HG03565 (cell line): ENCODE measurements at regions not wholly inside any gene's neighbourhood (a gene's known extent, or its start where the extent isn't known, plus 50 kb on each side); places are given as distances from the start of the nearest gene placed in this dataset.

Experiments used
- ATAC-seq: cut with Tn5 transposase; IDR thresholded peaks from one replicate; pipeline ENCODE4 v1.9.1; 2021; ENCODE audit warnings: mild to moderate bottlenecking, moderate library complexity; ENCODE audit not compliant: unreplicated experiment

DNA sequence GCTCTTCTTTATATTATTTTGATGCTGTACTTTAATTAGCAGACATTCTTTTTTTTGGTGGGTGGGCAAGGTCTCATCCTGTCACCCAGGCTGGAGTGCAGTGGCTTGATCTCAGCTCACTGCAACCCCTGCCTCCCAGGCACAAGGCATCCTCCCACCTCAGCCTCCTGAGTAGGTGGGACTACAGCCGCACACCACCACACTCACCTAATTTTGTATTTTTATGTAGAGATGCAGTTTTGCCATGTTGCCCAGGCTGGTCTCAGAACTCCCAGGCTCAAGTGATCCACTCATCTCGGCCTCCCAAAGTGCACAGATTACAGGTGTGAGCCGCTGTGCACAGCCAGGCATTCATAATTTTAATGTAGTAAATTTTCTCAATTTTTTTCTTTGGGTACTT, 608.1 kb downstream of the ZNF385D start:
- ATAC-seq, result no peak

DNA sequence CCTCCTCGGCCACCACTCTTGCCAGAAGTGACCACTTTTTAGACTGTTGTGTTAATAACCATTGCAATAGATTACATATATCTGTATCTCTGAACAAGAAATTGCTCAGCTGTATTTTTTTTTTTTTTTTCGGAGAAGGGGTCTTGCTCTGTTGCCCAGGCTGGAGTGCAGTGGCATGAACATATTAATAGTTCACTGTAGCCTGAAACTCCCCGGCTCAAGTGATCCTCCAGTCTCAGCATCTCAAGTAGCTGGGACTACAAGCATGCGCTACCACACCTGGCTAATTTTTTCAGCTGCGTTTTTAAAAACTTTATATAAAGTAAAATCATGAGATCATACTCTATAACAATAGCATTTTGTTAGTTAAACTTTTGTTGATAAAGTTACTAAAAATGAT, 609.0 kb downstream of the ZNF385D start:
- ATAC-seq, result no peak

DNA sequence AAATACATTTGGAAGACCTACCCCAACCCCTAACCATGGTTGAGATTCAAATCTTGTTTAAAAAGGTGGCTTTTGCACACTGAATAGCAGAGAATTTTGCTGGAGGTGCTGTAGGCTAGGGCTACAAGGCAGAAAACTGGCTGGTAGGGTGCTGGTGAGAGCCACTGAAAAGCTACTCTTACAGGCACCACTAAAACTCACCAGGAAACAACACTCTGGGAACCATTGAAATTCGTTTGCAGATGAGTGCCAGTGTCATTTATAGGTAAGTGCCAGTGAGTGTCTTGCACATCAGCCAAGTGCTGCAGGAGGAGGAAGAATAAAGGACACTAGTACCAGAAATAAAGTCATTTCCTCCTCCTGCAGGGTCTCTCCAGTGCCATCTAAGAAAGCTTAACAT, 610.2 kb downstream of the ZNF385D start:
- no peak for ATAC-seq

DNA sequence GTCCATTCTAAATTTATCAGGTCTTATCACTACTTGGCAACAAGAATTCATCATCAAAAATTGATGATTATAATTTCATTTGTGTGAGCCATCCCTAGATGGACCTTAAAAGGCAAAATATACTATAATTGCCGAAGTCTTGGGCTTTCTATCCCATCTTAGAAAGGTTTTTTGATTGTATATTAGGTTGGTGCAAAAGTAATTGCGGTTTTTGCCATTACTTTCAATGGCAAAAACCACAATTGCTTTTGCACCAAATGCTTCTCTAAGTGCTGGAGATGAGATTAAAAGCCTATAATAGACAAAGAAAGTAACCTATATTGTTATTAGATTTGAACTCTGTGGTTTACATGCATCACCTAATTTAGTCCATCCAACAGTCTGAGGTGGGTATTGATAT, 612.9 kb downstream of the ZNF385D start:
- no peak for ATAC-seq

DNA sequence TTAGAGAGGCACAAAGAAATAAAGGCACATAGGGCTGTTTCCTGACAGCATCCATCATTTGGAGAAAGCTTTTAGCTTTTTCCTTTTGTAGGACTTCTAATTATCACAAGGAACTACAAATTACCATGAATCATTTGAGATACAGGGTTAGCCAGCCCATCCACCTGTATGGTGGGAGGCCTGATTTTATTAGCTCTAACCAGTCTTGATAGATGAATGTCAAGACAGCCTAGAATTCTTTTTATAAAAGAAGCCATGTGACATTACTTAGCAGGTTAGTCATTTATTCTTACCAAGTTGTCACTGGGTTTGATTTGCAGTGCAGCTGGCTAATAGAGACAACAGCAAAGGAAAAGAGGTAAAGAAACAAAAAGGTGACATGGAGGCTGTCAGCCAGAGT, 618.1 kb downstream of the ZNF385D start:
- no peak for ATAC-seq

DNA sequence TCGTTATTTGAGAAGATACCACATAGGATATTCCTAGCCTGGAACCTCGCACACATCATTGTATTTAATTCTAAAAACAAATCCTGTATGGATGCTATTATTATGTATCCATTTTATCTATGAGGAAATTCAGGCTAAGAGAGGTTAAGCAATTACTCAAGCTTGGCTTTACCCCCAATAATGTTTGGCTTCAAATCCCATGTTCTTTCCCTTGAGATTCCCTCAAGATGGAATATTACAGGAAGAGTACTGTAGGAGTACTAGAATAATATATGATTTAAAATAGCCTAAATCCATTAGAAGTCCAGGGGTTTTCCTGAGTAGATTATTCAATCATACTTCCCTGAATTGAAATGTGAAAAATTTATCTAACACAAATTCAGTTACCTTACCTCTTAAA, 630.2 kb downstream of the ZNF385D start:
- ATAC-seq, result no peak

DNA sequence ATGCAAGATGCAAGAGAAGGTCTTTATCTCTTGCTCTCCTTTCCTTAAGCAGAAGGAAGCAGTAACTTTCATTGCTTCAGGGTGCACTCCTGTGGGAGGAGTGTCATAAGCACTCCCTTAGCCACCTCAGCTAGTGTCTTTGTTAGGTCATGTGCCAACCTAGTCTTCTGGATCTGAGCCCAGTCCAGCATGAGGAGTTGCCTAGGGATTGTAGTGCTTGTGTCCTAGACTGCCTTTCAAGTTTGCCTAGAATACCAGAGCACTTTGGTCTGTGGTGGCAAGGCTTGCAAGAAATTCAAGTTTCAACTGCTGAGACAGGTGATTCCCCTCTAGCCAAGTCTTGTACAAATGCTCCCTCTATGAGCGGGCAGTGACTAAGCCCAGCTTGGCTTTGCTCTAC, 633.6 kb downstream of the ZNF385D start:
- no peak for ATAC-seq

DNA sequence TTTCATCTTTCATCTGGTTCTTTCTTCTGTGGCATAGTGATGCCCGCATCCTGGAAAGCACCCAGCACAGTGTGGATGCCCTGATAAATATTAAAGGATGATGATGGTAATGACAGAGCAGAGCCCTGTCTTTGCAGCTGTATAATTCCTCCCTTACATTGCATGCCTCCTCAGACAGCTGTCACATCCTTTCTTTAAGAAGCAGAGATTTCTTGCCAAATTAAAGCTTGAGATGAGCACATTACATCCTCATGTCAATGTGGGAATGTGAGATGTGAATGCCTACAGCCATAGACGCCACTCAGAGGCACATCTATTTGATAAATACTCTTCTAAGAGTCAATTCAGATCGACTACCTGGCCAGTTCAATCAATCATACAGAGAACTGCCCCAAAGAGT, 642.0 kb downstream of the ZNF385D start:
- no peak for ATAC-seq

DNA sequence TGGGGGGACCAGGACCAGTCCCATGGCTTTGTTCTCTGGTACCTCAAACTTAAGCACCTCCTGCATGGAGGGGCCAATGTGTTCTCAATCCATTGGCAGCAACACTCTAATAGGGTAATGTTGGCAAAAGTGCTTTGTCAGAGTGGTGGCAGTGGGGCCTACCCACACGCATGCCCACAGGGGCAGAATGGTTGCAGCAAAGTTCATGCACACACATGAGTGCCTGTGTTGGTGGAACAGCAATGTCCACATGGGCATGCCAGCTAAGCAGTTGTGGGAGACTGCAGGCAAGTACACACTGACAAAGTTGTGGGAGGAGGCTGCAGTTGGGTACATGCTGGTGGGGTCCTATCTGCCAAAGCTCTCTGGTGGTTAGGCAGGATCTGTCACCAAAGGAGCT, 645.2 kb downstream of the ZNF385D start:
- no peak for ATAC-seq

DNA sequence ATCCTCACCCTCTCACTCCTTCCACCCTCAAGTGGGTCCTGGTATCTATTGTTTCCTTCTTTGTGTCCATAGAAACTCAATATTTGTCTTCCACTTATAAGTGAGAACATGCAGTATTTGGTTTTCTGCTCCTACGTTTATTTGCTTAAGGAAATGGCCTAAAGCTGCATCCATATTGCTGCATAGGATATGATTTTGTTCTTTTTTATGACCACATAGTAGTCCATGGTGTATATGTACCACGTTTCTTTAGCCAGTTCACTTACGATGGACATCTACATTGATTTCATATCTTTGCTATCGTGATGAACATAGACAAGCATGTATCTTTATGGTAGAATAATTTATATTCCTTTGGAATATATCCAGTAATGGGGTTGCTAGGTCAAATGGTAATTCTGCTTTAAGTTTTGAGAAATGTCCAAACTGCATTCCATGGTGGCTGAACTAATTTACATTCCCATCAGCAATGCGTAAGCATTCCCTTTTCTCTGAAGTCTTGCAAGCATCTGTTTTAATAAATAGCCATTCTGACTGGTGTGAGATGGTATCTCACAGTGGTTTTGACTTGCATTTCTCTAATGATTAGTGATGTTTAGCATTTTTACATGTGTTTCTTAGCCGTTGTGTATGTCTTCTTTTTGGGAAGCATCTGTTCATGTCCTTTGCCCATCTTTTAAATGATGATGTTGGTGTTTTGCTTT, 650.2 kb downstream of the ZNF385D start:
- no peak for ATAC-seq

DNA sequence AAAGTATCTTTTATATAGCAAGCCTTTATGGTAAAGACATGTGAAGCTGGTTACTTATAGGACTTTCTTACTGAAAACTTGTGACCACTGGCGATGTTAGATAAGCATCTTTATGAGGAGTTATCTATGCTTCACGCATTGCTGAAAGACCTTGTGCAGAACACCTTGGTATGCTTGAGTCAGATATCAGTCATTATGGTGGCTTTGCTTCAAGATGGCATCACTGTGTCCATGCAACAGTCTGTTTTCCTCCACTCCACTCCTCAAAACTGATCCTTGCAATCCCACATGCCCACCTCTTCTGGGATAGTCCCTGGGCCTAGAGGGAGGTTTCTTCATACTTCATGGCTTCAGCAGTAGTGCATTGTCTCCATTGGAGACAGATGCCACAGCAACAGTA, 656.3 kb downstream of the ZNF385D start:
- ATAC-seq, result no peak

DNA sequence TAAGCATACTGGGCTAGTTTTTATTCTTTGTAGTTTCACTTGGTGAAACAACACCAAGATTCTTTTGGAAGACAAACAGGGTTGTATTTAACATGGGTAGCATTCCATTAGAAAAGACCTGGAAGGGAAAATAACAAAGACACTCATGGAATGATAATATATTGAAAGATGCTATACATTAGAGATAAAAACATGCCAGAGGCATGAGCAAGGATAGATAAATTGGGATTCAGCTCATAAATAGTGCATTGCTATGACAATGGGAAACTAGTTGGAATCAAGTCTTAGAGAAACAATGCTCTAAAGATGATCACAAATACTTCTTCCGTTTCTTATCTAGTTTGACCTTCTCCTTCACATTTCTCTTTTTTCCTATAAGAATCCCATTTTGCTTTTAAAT, 677.4 kb downstream of the ZNF385D start:
- ATAC-seq, result no peak

DNA sequence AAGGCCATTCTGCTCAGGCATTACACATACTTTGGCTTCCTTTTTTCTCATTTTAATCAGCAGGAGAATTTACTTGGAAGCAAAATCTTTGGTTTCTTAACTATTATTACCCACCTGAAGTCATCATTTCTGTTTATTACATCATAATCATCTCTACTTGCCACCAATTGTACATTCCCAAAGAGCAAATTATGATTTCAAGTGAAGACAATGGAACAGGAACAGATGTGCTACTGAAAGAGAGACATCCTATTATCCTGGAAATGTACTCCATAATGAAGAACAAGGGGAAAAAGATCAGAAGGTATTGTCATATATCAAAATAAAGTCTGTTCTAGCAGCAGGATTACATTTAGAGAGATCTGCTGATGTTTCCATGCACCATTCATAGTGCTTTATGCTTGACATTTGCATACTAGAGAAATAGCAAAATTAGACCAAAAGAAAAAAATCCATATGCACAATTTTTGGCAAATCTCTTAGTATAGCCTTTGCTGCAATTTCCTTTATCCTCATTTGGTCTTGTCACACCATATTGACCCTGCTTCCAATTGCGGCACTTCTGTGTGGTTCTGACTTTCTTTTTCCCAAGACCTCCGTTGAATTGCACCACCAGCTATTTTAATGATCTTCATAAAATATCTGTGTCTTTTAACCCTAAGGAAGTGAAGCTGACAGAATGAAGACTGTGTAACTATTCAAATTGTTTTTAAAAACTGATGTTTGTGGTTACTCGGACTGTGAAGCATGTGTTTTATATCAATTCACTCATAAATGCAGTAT, 683.8 kb downstream of the ZNF385D start:
- ATAC-seq, result no peak

DNA sequence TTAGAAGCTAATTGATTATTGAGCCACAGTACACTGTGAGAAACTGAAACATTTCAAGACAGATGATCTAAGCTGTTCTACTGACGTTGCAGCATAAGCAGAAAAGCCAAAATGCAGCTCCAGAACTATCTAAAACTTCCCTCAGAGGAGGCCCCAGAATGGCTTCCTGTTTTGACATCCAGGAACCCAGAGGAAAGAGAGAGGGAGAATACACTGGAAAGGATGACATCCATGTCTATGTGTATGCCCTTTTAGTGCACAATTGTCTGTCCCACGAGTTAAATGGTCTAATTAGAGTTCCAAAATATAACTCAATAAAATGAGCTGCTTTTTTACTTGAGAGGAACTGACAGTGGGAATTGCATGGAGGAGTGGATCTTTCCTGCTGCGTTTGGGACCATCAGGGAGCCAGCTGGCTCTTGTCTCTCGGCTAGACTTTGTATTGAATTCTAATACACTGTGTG, 688.1 kb downstream of the ZNF385D start:
- ATAC-seq, result no peak

DNA sequence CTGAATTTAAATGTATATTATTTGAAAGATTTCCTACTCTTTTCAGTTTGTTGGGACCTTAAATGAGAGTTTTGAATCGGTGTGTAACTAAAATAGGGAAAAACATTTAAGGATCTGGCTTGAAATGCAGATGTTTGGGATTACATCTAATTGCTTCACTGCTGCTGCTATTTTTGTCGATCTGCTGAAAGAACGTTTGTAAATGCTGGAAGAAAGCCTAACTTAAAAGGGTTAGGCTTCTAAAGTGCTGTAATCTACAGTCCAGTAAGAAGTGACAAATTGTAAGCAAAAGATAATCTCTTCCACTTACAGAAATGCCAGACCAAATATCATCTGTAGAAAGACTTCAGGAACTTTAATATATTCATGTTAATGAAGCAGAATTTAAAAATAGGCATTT, 691.6 kb downstream of the ZNF385D start:
- ATAC-seq, result no peak

DNA sequence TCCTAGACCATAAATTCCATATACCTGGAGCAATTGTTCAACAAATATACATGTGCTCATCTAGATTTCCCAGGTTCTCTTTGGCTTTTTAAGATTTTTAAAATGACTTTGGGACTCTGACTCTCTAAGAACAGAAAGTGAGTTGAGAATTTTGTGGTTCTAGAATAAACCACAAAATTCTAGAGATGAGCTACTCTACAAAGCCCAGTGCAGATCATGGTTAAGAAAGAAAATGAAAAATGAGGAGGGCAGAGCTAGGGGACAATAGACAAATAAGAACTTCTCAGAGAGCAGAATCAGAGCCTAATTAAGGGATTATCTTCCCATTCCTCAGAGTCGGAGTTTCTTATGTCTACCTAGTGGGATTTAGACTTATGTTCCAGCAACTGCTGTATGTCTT, 694.7 kb downstream of the ZNF385D start:
- no peak for ATAC-seq

DNA sequence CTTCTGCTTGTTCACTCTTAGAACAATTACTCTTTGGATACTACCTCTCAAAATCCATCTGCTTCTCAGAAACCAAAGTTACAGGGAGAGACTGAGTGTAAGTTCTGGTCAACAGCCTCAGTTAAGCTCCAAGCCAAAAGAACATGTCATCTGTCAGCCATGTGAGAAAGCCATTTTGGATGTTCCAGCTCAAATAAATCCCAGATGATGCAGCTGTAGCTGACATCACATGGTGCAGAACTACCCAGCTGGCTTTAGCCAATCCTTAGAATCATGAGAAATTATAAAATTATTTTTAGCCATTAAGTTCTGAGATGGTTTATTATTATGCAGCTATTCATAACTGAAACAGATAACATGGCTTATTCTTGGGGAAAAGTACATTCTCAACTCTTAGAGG, 696.0 kb downstream of the ZNF385D start:
- ATAC-seq, result no peak

DNA sequence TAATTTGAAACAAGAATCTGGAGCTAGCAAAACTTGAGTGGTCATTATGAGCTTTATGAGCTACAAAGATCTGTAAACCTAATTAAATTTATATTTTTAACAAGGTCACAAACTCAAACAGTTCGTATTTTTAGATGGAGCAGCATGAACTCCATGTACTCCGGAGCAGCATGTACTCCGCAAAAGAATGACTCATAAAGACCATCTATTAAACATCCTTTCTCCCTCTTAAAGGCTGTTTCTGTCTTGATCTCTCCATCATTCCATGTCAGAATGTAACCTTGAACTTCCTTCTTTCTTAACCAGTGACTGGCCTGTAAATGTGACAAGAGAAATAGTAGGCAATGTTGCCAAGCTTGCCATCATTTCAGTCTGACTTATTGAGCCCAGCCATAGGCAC, 696.9 kb downstream of the ZNF385D start:
- no peak for ATAC-seq

DNA sequence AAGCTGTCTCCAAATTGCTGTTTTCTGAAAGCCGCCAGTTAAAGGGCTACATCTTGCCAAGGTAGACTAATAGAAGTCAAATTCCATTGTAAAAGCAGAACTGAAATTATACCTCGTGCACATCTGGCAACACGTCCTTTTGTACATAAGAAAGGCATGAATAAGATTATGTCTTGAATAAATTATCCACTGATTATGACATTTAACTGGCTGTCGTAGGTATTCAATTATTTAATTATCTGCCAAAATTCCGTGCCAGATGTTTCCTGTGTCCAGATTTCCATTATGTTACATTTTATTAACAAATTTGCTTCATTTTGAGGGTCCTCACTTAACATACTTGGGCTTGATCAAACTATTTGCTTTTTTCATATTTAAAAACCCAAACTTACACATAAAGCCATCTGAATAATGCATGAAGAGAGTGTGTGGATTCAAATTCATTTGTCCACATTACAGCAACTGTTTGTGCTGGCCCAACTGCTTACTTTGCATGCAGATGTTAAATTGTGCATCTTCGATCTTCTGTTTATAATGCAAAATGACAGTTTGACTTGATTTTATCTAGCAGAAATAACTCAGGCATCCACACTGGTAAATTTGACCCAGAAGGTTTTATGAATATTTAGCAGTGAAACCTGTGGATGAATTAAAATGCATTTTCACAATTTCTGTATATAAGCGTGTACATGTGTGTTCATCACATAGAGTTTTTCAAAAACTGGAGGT, 701.5 kb downstream of the ZNF385D start:
- no peak for ATAC-seq

DNA sequence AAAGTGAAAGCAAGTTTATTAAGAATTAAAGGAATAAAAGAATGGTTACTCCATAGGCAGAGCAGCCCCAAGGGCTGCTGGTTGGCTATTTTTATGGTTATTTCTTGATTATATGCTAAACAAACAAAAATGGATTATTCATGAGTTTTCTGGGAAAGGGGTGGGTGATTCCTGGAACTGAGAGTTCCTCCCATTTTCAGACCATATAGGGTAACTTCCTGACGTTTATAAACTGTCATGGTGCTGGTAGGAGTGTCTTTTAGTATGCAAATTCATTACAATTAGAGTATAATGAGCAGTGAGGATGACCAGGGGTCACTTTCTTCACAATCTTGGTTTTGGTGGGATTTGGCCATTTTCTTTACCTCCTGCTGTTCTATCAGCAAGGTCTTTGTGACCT, 707.9 kb downstream of the ZNF385D start:
- no peak for ATAC-seq

DNA sequence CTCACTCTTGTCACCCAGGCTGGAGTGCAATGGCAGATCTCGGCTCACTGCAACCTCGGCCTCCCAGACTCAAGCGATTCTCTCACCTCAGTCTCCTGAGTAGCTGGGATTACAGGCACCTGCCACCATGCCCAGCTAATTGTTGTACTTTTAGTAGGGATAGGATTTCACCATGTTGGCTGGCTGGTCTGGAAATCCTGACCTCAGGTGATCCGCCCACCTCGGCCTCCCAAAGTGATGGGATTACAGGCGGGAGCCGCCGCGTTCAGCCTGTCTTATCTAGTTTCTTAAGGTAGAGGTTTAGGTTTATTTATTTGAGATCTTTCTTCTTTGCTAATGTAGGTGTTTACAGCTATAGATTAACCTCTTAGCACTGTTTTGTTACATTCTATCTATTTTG, 708.8 kb downstream of the ZNF385D start:
- ATAC-seq, result no peak

DNA sequence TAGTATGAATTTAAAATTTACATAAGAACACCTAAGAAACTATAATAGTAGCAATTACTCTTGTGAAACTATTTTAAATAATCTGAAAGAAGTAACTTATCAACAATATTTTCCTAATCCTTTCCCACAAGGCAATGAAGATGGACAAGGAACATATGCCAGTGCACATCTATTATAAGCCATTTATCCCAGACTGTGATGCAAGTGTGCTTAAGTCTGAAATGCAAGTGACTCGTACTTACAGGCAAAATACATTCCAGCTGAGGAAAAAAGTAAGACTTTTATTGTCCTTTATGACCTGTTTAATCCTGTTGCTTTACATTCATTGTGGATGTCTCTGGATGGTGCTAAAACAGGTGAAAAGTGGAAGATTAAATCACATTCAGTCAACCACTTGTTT, 709.4 kb downstream of the ZNF385D start:
- no peak for ATAC-seq
